ENCODE measurements at regions not wholly inside any gene's neighbourhood (a gene's known extent, or its start where the extent isn't known, plus 50 kb on each side); places are given as distances from the start of the nearest gene placed in this dataset.

GRCh38 chr12:64965920-64966319 lies 141.5 kb downstream of the TBC1D30 start:
- TF ChIP-seq POLR2A (IDR thresholded peaks at IDR 0.05): no peak
- TF ChIP-seq, protein P1, sequence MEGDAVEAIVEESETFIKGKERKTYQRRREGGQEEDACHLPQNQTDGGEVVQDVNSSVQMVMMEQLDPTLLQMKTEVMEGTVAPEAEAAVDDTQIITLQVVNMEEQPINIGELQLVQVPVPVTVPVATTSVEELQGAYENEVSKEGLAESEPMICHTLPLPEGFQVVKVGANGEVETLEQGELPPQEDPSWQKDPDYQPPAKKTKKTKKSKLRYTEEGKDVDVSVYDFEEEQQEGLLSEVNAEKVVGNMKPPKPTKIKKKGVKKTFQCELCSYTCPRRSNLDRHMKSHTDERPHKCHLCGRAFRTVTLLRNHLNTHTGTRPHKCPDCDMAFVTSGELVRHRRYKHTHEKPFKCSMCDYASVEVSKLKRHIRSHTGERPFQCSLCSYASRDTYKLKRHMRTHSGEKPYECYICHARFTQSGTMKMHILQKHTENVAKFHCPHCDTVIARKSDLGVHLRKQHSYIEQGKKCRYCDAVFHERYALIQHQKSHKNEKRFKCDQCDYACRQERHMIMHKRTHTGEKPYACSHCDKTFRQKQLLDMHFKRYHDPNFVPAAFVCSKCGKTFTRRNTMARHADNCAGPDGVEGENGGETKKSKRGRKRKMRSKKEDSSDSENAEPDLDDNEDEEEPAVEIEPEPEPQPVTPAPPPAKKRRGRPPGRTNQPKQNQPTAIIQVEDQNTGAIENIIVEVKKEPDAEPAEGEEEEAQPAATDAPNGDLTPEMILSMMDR (IDR thresholded peaks at IDR 0.05): no peak

All from adrenal gland (tissue), 5 donors.